ENCODE measurements at regions not wholly inside any gene's neighbourhood (a gene's known extent, or its start where the extent isn't known, plus 50 kb on each side); places are given as distances from the start of the nearest gene placed in this dataset.

DNA sequence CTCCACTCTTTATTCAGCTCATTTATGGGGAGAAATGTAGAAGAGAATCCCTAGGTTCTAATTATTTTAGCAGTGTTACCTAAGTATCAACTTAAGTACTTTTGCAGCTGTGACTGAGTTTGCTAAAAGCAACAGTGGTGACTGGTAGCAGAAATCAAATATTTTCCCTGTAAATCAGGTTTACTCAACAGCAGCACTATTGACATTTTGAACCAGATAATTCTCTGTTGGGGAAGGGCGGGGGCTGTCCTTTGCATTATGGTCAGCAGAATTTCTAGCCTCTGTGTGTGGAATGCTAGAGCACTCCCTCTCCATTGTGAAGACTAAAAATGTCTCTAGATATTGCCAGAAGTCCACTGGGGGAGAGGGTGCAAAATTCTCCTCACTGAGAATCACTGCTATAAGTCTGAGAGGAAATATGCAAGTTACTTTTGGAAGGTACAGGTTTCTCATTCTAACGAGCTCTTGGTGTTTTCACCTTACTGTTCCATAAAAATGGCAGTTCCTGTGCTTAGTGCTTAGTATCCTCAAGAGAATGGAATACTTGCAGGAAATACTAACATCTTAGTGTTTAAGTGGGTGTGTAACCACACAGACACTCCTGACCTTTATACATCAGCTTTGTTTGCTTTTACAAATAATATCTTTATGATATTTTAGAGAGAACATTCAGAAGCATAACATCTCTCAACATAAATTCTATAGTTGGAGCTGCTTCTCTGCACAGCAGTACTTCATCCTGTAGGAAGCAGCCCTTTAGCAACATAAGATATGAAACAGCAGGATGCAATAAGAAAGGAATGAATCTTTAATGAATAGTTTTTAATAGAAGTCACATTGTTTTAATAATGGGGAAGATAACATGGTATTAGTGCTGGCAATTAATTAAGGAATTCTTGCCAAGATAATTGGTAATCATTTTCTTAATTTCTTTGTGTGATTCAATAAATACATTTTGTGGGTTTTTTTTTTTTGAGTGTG is 246.5 kb upstream of the GOLIM4 start:
- Mint-ChIP-seq H3K27me3 (ENCODE audit: low read depth) (no peaks in the 10 kb centered on the region), H3K9me3 (no peaks in the 10 kb centered on the region), H3K36me3 (no peaks in the 10 kb centered on the region), H3K27ac (no peak overlapping the region), H3K4me1 (peaks cover 23% of the 10 kb centered on the region), H3K4me3 (no peak overlapping the region)
- TF ChIP-seq, protein P1, sequence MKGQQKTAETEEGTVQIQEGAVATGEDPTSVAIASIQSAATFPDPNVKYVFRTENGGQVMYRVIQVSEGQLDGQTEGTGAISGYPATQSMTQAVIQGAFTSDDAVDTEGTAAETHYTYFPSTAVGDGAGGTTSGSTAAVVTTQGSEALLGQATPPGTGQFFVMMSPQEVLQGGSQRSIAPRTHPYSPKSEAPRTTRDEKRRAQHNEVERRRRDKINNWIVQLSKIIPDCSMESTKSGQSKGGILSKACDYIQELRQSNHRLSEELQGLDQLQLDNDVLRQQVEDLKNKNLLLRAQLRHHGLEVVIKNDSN (CRISPR knock-in tag; IDR thresholded peaks at IDR 0.05) = no peak
- TF ChIP-seq, protein P2, sequence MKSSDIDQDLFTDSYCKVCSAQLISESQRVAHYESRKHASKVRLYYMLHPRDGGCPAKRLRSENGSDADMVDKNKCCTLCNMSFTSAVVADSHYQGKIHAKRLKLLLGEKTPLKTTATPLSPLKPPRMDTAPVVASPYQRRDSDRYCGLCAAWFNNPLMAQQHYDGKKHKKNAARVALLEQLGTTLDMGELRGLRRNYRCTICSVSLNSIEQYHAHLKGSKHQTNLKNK (CRISPR knock-in tag; IDR thresholded peaks at IDR 0.05) = no peak
- TF ChIP-seq EMX1 (CRISPR knock-in tag; IDR thresholded peaks at IDR 0.05) = no peak
- TF ChIP-seq ZNF317 (CRISPR knock-in tag; IDR thresholded peaks at IDR 0.05; ENCODE audit: borderline replicate concordance, low read depth) = no peak
- TF ChIP-seq NFE2L1 (CRISPR knock-in tag; IDR thresholded peaks at IDR 0.05) = no peak
- no peak for TF ChIP-seq ZNF416 (CRISPR knock-in tag; IDR thresholded peaks at IDR 0.05)
- TF ChIP-seq GABPB1 (CRISPR knock-in tag; IDR thresholded peaks at IDR 0.05) = no peak
- TF ChIP-seq TCF7 (CRISPR knock-in tag; IDR thresholded peaks at IDR 0.05; ENCODE audit: low read depth) = no peak
- DNase-seq (ENCODE audit: low spot score) = no peak
- ChIA-PET POLR2A (no interaction called here), CTCF (no interaction called here)
- no peak for ATAC-seq

DNA sequence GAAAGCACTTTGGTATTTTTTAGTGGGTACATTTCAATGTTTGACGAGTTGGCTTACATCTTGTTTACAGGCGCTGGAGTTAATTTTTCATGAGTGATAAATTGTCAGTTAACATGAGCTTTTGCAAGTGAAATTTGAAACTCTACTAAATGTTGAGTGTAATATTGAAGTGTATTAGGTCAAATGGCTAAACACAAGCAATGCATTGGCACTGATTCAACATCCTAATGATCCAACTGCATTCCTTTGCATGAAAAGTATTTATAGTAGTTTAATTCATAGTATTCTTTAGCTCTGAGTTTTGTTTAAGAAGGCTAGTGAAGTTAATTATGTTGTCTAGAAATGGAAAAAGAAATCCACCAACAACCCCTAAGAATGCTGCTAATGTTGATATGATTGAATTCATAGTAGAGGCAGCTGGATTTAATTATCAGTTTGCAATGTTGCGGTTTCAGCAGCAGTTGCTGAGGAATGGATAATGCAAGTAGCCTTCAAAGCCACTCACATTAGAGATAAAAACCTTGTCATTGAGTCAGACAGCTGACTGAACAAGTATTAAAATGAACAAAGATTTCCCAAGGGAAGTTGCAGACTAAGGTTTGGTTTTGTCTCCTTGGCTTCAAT is 245.6 kb upstream of the GOLIM4 start:
- DNase-seq (ENCODE audit: low spot score) (no peak), ATAC-seq (no peak)
- Mint-ChIP-seq H3K27me3 (ENCODE audit: low read depth) (no peaks in the 10 kb centered on the region), H3K4me1 (peaks cover 23% of the 10 kb centered on the region), H3K4me3 (no peak overlapping the region), H3K27ac (no peak overlapping the region), H3K9me3 (no peaks in the 10 kb centered on the region), H3K36me3 (no peaks in the 10 kb centered on the region)
- ChIA-PET POLR2A (no interaction called here), CTCF (no interaction called here)
- no peak for TF ChIP-seq JAZF1 (CRISPR knock-in tag; IDR thresholded peaks at IDR 0.05)
- no peak for TF ChIP-seq SOX15 (CRISPR knock-in tag; IDR thresholded peaks at IDR 0.05)
- TF ChIP-seq, protein P3, sequence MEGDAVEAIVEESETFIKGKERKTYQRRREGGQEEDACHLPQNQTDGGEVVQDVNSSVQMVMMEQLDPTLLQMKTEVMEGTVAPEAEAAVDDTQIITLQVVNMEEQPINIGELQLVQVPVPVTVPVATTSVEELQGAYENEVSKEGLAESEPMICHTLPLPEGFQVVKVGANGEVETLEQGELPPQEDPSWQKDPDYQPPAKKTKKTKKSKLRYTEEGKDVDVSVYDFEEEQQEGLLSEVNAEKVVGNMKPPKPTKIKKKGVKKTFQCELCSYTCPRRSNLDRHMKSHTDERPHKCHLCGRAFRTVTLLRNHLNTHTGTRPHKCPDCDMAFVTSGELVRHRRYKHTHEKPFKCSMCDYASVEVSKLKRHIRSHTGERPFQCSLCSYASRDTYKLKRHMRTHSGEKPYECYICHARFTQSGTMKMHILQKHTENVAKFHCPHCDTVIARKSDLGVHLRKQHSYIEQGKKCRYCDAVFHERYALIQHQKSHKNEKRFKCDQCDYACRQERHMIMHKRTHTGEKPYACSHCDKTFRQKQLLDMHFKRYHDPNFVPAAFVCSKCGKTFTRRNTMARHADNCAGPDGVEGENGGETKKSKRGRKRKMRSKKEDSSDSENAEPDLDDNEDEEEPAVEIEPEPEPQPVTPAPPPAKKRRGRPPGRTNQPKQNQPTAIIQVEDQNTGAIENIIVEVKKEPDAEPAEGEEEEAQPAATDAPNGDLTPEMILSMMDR (IDR thresholded peaks at IDR 0.05) = no peak
- TF ChIP-seq RORB (CRISPR knock-in tag; IDR thresholded peaks at IDR 0.05) = no peak
- no peak for TF ChIP-seq ZNF423 (CRISPR knock-in tag; IDR thresholded peaks at IDR 0.05)
- TF ChIP-seq NR2C2 (CRISPR knock-in tag; IDR thresholded peaks at IDR 0.05) = no peak
- TF ChIP-seq CREB1 (CRISPR knock-in tag; IDR thresholded peaks at IDR 0.05) = no peak
- TF ChIP-seq RELA (CRISPR knock-in tag; IDR thresholded peaks at IDR 0.05; ENCODE audit: borderline replicate concordance) = no peak
- TF ChIP-seq, protein P4, sequence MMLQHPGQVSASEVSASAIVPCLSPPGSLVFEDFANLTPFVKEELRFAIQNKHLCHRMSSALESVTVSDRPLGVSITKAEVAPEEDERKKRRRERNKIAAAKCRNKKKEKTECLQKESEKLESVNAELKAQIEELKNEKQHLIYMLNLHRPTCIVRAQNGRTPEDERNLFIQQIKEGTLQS (CRISPR knock-in tag; conservative IDR thresholded peaks at IDR 0.05) = no peak
- TF ChIP-seq, protein P5, sequence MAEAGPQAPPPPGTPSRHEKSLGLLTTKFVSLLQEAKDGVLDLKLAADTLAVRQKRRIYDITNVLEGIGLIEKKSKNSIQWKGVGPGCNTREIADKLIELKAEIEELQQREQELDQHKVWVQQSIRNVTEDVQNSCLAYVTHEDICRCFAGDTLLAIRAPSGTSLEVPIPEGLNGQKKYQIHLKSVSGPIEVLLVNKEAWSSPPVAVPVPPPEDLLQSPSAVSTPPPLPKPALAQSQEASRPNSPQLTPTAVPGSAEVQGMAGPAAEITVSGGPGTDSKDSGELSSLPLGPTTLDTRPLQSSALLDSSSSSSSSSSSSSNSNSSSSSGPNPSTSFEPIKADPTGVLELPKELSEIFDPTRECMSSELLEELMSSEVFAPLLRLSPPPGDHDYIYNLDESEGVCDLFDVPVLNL (CRISPR knock-in tag; IDR thresholded peaks at IDR 0.05; ENCODE audit: borderline replicate concordance, low read depth) = no peak

DNA sequence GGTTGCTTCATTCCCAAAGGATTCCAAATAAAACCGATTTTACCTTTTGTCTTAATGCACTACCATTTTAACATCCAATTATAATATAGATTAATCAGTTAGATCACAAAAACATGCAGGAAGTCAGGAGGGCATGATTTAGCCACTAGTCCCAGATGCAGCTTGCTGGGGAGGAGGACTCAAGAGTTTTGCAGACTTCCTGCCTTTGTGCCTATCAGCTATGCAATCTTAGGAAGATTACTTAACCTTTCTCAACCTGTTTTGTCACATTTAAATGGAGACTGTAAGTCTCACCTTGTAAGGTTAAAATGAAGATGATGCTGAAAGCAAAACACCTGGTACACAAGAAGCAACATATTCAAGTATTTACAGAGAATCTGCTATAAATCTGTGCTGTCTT is 242.4 kb upstream of the GOLIM4 start:
- Mint-ChIP-seq H3K27ac (no peak overlapping the region), H3K4me3 (no peak overlapping the region), H3K27me3 (ENCODE audit: low read depth) (no peaks in the 10 kb centered on the region), H3K4me1 (peaks cover 19% of the 10 kb centered on the region), H3K36me3 (no peaks in the 10 kb centered on the region), H3K9me3 (no peaks in the 10 kb centered on the region)
- ATAC-seq = no peak
- no peak for DNase-seq (ENCODE audit: low spot score)
- ChIA-PET POLR2A (no interaction called here), CTCF (no interaction called here)
- TF ChIP-seq, protein P2 (CRISPR knock-in tag; IDR thresholded peaks at IDR 0.05) = no peak
- TF ChIP-seq, protein P6, sequence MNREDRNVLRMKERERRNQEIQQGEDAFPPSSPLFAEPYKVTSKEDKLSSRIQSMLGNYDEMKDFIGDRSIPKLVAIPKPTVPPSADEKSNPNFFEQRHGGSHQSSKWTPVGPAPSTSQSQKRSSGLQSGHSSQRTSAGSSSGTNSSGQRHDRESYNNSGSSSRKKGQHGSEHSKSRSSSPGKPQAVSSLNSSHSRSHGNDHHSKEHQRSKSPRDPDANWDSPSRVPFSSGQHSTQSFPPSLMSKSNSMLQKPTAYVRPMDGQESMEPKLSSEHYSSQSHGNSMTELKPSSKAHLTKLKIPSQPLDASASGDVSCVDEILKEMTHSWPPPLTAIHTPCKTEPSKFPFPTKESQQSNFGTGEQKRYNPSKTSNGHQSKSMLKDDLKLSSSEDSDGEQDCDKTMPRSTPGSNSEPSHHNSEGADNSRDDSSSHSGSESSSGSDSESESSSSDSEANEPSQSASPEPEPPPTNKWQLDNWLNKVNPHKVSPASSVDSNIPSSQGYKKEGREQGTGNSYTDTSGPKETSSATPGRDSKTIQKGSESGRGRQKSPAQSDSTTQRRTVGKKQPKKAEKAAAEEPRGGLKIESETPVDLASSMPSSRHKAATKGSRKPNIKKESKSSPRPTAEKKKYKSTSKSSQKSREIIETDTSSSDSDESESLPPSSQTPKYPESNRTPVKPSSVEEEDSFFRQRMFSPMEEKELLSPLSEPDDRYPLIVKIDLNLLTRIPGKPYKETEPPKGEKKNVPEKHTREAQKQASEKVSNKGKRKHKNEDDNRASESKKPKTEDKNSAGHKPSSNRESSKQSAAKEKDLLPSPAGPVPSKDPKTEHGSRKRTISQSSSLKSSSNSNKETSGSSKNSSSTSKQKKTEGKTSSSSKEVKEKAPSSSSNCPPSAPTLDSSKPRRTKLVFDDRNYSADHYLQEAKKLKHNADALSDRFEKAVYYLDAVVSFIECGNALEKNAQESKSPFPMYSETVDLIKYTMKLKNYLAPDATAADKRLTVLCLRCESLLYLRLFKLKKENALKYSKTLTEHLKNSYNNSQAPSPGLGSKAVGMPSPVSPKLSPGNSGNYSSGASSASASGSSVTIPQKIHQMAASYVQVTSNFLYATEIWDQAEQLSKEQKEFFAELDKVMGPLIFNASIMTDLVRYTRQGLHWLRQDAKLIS (CRISPR knock-in tag; IDR thresholded peaks at IDR 0.05; ENCODE audit: borderline replicate concordance) = no peak
- TF ChIP-seq EMX1 (CRISPR knock-in tag; IDR thresholded peaks at IDR 0.05) = no peak
- no peak for TF ChIP-seq SP1 (CRISPR knock-in tag; conservative IDR thresholded peaks at IDR 0.05)
